ENCODE measurements at regions not wholly inside any gene's neighbourhood (a gene's known extent, or its start where the extent isn't known, plus 50 kb on each side); places are given as distances from the start of the nearest gene placed in this dataset.
A peak's percentile ranks its signal among the peaks of the same experiment; 100 is the strongest.

GRCh38 chr13:95477187-95477586 lies 75.3 kb upstream of the CLDN10 start:
- Histone ChIP-seq H3K9me3 (ENCODE audit: severe bottlenecking) (no peaks in the 10 kb centered on the region), H3K27ac (ENCODE audit: poor library complexity, severe bottlenecking) (no peak overlapping the region), H3K4me1 (ENCODE audit: insufficient read depth, poor library complexity, severe bottlenecking) (no peaks in the 10 kb centered on the region), H3K36me3 (ENCODE audit: low read depth) (no peaks in the 10 kb centered on the region), H3K4me3 (ENCODE audit: severe bottlenecking) (no peak overlapping the region), H3K27me3 (ENCODE audit: insufficient read depth, poor library complexity, severe bottlenecking) (no peaks in the 10 kb centered on the region)
- ATAC-seq (ENCODE audit: low read depth) (no peak), DNase-seq (ENCODE audit: low spot score) (no peak)
- TF ChIP-seq CTCF (IDR thresholded peaks at IDR 0.05; ENCODE audit: poor library complexity, severe bottlenecking) = no peak

- Histone ChIP-seq H3K36me3 (ENCODE audit: low read depth) (no peaks in the 10 kb centered on the region), H3K27ac (ENCODE audit: poor library complexity, severe bottlenecking) (no peak overlapping the region), H3K27me3 (ENCODE audit: insufficient read depth, poor library complexity, severe bottlenecking) (no peaks in the 10 kb centered on the region), H3K9me3 (ENCODE audit: severe bottlenecking) (no peaks in the 10 kb centered on the region), H3K4me3 (ENCODE audit: severe bottlenecking) (no peak overlapping the region), H3K4me1 (ENCODE audit: insufficient read depth, poor library complexity, severe bottlenecking) (no peaks in the 10 kb centered on the region)
- TF ChIP-seq CTCF (IDR thresholded peaks at IDR 0.05; ENCODE audit: poor library complexity, severe bottlenecking) = no peak
- DNase-seq (ENCODE audit: low spot score) = no peak
- no peak for ATAC-seq (ENCODE audit: low read depth)
These were observed 72.8 kb upstream of the CLDN10 start for GRCh38 chr13:95479731-95480130.

DNA sequence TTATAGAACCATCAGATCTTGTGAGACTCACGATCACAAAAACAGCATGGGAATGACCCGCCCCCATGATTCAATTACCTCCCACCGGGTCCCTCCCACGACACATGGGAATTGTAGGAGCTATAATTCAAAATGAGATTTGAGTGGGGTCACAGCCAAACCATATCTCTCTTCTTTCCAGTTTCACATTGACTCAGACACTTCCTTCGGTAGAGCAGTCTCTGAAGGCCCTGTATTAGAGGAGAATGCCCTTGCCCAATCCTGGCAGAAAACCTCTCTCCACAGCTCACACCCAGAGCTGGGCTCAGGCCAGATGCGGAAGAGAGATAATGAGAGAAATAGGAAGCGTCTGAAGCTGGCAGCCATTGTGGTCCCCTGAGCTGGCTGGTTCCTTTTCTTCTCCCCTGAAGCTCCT lies 72.4 kb upstream of the CLDN10 start:
- Histone ChIP-seq H3K4me3 (ENCODE audit: severe bottlenecking) (no peak overlapping the region), H3K9me3 (ENCODE audit: severe bottlenecking) (no peaks in the 10 kb centered on the region), H3K27ac (ENCODE audit: poor library complexity, severe bottlenecking) (no peak overlapping the region), H3K4me1 (ENCODE audit: insufficient read depth, poor library complexity, severe bottlenecking) (peaks cover under 1% of the 10 kb centered on the region), H3K36me3 (ENCODE audit: low read depth) (no peaks in the 10 kb centered on the region), H3K27me3 (ENCODE audit: insufficient read depth, poor library complexity, severe bottlenecking) (no peaks in the 10 kb centered on the region)
- no peak for TF ChIP-seq CTCF (IDR thresholded peaks at IDR 0.05; ENCODE audit: poor library complexity, severe bottlenecking)
- ATAC-seq (ENCODE audit: low read depth) = no peak
- no peak for DNase-seq (ENCODE audit: low spot score)

DNA sequence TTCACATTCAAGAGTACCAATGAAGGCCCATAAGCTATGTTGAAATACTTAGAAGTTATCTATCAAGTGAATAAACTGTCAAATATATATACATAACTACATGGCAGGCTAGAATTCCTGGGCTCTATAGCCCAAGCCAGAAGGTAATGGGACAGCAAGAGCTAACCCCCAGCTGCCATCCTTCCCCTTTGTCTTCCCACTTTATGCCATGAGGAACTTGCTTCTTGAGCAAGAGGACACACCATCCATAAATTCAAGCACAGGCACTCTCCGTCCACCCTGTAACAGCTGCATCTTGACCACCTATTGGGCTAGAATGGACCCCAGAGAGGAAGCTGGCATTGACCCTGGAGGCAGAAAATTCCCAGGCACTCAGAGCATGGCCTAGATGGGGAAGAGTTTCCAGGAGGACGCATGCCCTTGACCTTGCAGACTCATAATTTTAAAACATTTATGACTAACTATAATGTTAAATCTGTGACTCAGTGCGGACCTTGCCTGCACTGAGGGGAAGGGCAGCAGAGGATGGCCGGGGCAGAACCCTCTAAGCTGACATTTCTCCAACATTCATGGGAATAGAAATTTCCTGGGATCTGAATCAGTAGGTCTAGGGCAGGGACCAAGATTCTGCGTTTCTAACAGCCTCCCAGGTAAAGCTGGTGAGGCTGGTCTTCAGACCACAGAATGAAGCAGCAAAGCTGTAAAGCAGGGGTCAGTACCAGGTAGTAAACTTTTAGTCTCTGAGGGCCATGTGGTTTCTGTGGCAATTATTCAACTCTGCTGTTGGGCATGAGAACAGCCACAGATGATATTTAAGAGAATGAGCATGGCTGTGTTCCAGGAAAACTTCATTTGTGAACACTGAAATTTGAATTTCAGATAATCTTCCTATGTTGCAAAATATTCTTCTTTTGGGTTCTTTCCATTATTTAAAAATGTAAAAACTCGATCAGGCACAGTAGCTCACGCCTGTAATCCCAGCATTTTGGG lies 71.4 kb upstream of the CLDN10 start:
- Histone ChIP-seq H3K4me1 (ENCODE audit: insufficient read depth, poor library complexity, severe bottlenecking) (peaks cover 10% of the 10 kb centered on the region), H3K9me3 (ENCODE audit: severe bottlenecking) (no peaks in the 10 kb centered on the region), H3K27me3 (ENCODE audit: insufficient read depth, poor library complexity, severe bottlenecking) (no peaks in the 10 kb centered on the region), H3K27ac (ENCODE audit: poor library complexity, severe bottlenecking) (no peak overlapping the region), H3K36me3 (ENCODE audit: low read depth) (no peaks in the 10 kb centered on the region), H3K4me3 (ENCODE audit: severe bottlenecking) (no peak overlapping the region)
- no peak for TF ChIP-seq CTCF (IDR thresholded peaks at IDR 0.05; ENCODE audit: poor library complexity, severe bottlenecking)
- ATAC-seq (ENCODE audit: low read depth) (peak; percentile 57), DNase-seq (ENCODE audit: low spot score) (no peak)

- no peak overlapping the region for H3K27ac ChIP-seq (ENCODE audit: poor library complexity, severe bottlenecking)
- no peak overlapping the region for H3K4me3 ChIP-seq (ENCODE audit: severe bottlenecking)
- no peaks in the 10 kb centered on the region for H3K9me3 ChIP-seq (ENCODE audit: severe bottlenecking)
- H3K36me3 ChIP-seq (ENCODE audit: low read depth) = no peaks in the 10 kb centered on the region
- TF ChIP-seq CTCF (IDR thresholded peaks at IDR 0.05; ENCODE audit: poor library complexity, severe bottlenecking) = no peak
- H3K27me3 ChIP-seq (ENCODE audit: insufficient read depth, poor library complexity, severe bottlenecking) = no peaks in the 10 kb centered on the region
- peaks cover 11% of the 10 kb centered on the region for H3K4me1 ChIP-seq (ENCODE audit: insufficient read depth, poor library complexity, severe bottlenecking)
- ATAC-seq (ENCODE audit: low read depth) = no peak
- DNase-seq (ENCODE audit: low spot score) = no peak
These were observed 68.5 kb upstream of the CLDN10 start for GRCh38 chr13:95484052-95484451.

Data from RWPE2 (cell line).